Smooth muscle cell (in vitro differentiated cells): ENCODE measurements at regions not wholly inside any gene's neighbourhood (a gene's known extent, or its start where the extent isn't known, plus 50 kb on each side); places are given as distances from the start of the nearest gene placed in this dataset.

Experiments
- DNase-seq: peaks from one replicate; lab custom pipeline; 2025; ENCODE audit not compliant: unreplicated experiment; lab: John Stamatoyannopoulos, UW
- H2AFZ ChIP-seq: fragments of 200-600 bp; sonication (generic); 2 replicates; pipeline ENCODE4 v1.6.0; 2016; ENCODE audit warnings: antibody characterized with exemption, low read depth, mild to moderate bottlenecking
- H3F3A ChIP-seq: fragments of 200-600 bp; sonication (generic); 2 replicates; pipeline ENCODE4 v1.6.0; 2017; ENCODE audit warnings: antibody characterized with exemption, low read depth
- H3K27ac ChIP-seq: fragments of 200-600 bp; sonication (generic); 2 replicates; pipeline ENCODE4 v1.5.1; 2016; ENCODE audit warnings: low read depth, mild to moderate bottlenecking
- H3K27me3 ChIP-seq: fragments of 200-600 bp; sonication (generic); 2 replicates; pipeline ENCODE4 v1.6.1; 2016; ENCODE audit warnings: low read depth, mild to moderate bottlenecking
- H3K36me3 ChIP-seq: fragments of 200-600 bp; sonication (generic); 2 replicates; pipeline ENCODE4 v1.5.1; 2016; ENCODE audit warnings: low read depth
- H3K4me1 ChIP-seq: fragments of 200-600 bp; sonication (generic); 2 replicates; pipeline ENCODE4 v1.5.1; 2016; ENCODE audit warnings: low read depth
- H3K4me2 ChIP-seq: fragments of 200-600 bp; sonication (generic); 2 replicates; pipeline ENCODE4 v1.6.0; 2016; ENCODE audit warnings: mild to moderate bottlenecking
- H3K4me3 ChIP-seq: fragments of 200-600 bp; sonication (generic); 2 replicates; pipeline ENCODE4 v1.5.1; 2016; ENCODE audit warnings: mild to moderate bottlenecking
- H3K79me2 ChIP-seq: fragments of 200-600 bp; sonication (generic); 2 replicates; pipeline ENCODE4 v1.6.0; 2016; ENCODE audit warnings: low read depth, mild to moderate bottlenecking
- H3K9ac ChIP-seq: fragments of 200-600 bp; sonication (generic); 2 replicates; pipeline ENCODE4 v1.6.0; 2016; ENCODE audit warnings: low read depth
- H3K9me3 ChIP-seq: fragments of 200-600 bp; sonication (generic); replicated peaks from 2 replicates; pipeline ENCODE4 v1.5.1; 2016; ENCODE audit warnings: low read depth
- H4K20me1 ChIP-seq: fragments of 200-600 bp; sonication (generic); 2 replicates; pipeline ENCODE4 v1.6.0; 2016; ENCODE audit warnings: low read depth
- whole genome bisulfite sequencing: methylation state at CpG from one replicate; pipeline ENCODE4 v1.1.7; 2016; ENCODE audit warnings: low lambda C conversion rate; 5-methylcytosine and 5-hydroxymethylcytosine counted together
- TF ChIP-seq, protein P1 (sequence below): fragments of 200-600 bp; sonication (generic); IDR thresholded peaks from 2 replicates; pipeline ENCODE4 v1.5.1; 2017; ENCODE audit warnings: borderline replicate concordance, mild to moderate bottlenecking, antibody characterized with exemption; ENCODE audit not compliant: insufficient read depth, poor library complexity, severe bottlenecking

DNA sequence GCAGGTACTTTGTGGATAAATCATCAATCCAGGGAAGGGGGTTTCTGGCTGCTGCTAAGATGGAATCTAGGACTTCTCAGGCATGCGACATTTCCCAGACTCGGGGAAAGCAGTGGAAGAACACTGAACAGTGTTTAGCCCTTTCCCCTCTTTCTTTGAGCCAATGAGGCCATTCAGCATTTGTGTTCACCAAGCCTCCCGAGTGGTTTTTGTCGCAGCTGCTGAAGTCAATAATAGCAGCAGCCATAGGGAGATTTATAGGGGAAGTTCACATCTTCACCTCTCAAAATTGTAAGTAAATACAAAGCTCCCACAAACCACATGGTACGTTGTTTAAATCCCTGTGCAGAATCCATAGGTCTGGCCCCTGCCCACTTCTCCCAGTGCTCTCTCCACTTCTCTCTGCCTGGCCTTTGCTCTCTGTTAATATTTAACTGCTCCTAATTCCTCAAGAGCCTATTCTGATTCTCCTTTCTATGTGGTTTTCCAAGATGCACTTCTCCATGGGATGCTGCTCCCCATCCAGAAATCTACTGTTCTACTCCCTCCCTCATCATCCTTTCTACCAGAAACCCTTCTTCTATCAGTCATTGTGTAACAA, 230.7 kb downstream of the SHQ1 start:
- TF ChIP-seq, protein P1, sequence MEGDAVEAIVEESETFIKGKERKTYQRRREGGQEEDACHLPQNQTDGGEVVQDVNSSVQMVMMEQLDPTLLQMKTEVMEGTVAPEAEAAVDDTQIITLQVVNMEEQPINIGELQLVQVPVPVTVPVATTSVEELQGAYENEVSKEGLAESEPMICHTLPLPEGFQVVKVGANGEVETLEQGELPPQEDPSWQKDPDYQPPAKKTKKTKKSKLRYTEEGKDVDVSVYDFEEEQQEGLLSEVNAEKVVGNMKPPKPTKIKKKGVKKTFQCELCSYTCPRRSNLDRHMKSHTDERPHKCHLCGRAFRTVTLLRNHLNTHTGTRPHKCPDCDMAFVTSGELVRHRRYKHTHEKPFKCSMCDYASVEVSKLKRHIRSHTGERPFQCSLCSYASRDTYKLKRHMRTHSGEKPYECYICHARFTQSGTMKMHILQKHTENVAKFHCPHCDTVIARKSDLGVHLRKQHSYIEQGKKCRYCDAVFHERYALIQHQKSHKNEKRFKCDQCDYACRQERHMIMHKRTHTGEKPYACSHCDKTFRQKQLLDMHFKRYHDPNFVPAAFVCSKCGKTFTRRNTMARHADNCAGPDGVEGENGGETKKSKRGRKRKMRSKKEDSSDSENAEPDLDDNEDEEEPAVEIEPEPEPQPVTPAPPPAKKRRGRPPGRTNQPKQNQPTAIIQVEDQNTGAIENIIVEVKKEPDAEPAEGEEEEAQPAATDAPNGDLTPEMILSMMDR, result no peak
- DNase-seq, result no peak
- Histone ChIP-seq H3K9ac (no peak overlapping the region), H3K79me2 (no peaks in the 10 kb centered on the region), H3F3A (no peaks in the 10 kb centered on the region), H3K4me2 (no peak overlapping the region), H3K4me3 (no peak overlapping the region), H2AFZ (no peak overlapping the region), H3K27me3 (no peaks in the 10 kb centered on the region), H3K9me3 (no peaks in the 10 kb centered on the region), H4K20me1 (no peaks in the 10 kb centered on the region), H3K27ac (no peak overlapping the region), H3K4me1 (no peaks in the 10 kb centered on the region), H3K36me3 (no peaks in the 10 kb centered on the region)
- WGBS, result 74% methylated on average over 5 of the region's 5 CpGs

GRCh38 chr3:72615776-72616175, 232.5 kb downstream of the SHQ1 start:
- Histone ChIP-seq H3K27ac (no peak overlapping the region), H2AFZ (no peak overlapping the region), H3K4me3 (no peak overlapping the region), H3F3A (no peaks in the 10 kb centered on the region), H3K4me1 (no peaks in the 10 kb centered on the region), H3K9me3 (no peaks in the 10 kb centered on the region), H4K20me1 (no peaks in the 10 kb centered on the region), H3K36me3 (no peaks in the 10 kb centered on the region), H3K4me2 (no peak overlapping the region), H3K79me2 (no peaks in the 10 kb centered on the region), H3K9ac (no peak overlapping the region), H3K27me3 (no peaks in the 10 kb centered on the region)
- TF ChIP-seq, protein P1, result no peak
- DNase-seq, result no peak
- 98% methylated on average over 6 of the region's 6 CpGs for WGBS

GRCh38 chr3:72615182-72615581, 233.1 kb downstream of the SHQ1 start:
- H3K9me3 ChIP-seq, result no peaks in the 10 kb centered on the region
- TF ChIP-seq, protein P1, result no peak
- DNase-seq, result no peak
- H3K27me3 ChIP-seq, result no peaks in the 10 kb centered on the region
- no peaks in the 10 kb centered on the region for H3K4me1 ChIP-seq
- WGBS, result 86% methylated on average over 3 of the region's 3 CpGs
- H3K9ac ChIP-seq, result no peak overlapping the region
- H3K4me2 ChIP-seq, result no peak overlapping the region
- no peaks in the 10 kb centered on the region for H4K20me1 ChIP-seq
- no peak overlapping the region for H2AFZ ChIP-seq
- no peak overlapping the region for H3K27ac ChIP-seq
- no peaks in the 10 kb centered on the region for H3F3A ChIP-seq
- no peak overlapping the region for H3K4me3 ChIP-seq
- H3K36me3 ChIP-seq, result no peaks in the 10 kb centered on the region
- no peaks in the 10 kb centered on the region for H3K79me2 ChIP-seq

- Histone ChIP-seq H3K4me2 (no peak overlapping the region), H3K9me3 (no peaks in the 10 kb centered on the region), H2AFZ (no peak overlapping the region), H3K9ac (no peak overlapping the region), H3K36me3 (no peaks in the 10 kb centered on the region), H3K79me2 (no peaks in the 10 kb centered on the region), H3K27ac (no peak overlapping the region), H3K4me1 (no peaks in the 10 kb centered on the region), H3K4me3 (no peak overlapping the region), H3F3A (no peaks in the 10 kb centered on the region), H3K27me3 (no peaks in the 10 kb centered on the region), H4K20me1 (no peaks in the 10 kb centered on the region)
- WGBS, result 72% methylated on average over 5 of the region's 5 CpGs
- TF ChIP-seq, protein P1, result no peak
- no peak for DNase-seq
Observed at GRCh38 chr3:72614394-72615074, 233.7 kb downstream of the SHQ1 start.
